Panc1 (cell line): ENCODE measurements at regions not wholly inside any gene's neighbourhood (a gene's known extent, or its start where the extent isn't known, plus 50 kb on each side); places are given as distances from the start of the nearest gene placed in this dataset.

Source experiments
- POLR2AphosphoS5 ChIP-seq: IDR thresholded peaks from 2 replicates; pipeline ENCODE4 v1.6.1; 2012; ENCODE audit warnings: mild to moderate bottlenecking, low read depth, low read length, moderate library complexity
- TF ChIP-seq, protein P1 (sequence below): fragments of 450-650 bp; IDR thresholded peaks from 2 replicates; pipeline ENCODE4 v1.5.1; 2017; ENCODE audit warnings: mild to moderate bottlenecking

- TF ChIP-seq, protein P1, sequence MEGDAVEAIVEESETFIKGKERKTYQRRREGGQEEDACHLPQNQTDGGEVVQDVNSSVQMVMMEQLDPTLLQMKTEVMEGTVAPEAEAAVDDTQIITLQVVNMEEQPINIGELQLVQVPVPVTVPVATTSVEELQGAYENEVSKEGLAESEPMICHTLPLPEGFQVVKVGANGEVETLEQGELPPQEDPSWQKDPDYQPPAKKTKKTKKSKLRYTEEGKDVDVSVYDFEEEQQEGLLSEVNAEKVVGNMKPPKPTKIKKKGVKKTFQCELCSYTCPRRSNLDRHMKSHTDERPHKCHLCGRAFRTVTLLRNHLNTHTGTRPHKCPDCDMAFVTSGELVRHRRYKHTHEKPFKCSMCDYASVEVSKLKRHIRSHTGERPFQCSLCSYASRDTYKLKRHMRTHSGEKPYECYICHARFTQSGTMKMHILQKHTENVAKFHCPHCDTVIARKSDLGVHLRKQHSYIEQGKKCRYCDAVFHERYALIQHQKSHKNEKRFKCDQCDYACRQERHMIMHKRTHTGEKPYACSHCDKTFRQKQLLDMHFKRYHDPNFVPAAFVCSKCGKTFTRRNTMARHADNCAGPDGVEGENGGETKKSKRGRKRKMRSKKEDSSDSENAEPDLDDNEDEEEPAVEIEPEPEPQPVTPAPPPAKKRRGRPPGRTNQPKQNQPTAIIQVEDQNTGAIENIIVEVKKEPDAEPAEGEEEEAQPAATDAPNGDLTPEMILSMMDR: no peak
- TF ChIP-seq POLR2AphosphoS5: no peak
Observed at GRCh38 chr16:77562497-77562896, 127.7 kb upstream of the ADAMTS18 start.
